DMS79 (cell line): ENCODE measurements at regions not wholly inside any gene's neighbourhood (a gene's known extent, or its start where the extent isn't known, plus 50 kb on each side); places are given as distances from the start of the nearest gene placed in this dataset.
"Not testable (repeated sequence)": the region's sequence is repeated elsewhere in the genome, so short reads cannot be mapped to it uniquely, and the experiment has no call there.

ENCODE experiments used
- DNase-seq: peaks from one replicate; lab custom pipeline; 2025; lab: John Stamatoyannopoulos, UW

DNA sequence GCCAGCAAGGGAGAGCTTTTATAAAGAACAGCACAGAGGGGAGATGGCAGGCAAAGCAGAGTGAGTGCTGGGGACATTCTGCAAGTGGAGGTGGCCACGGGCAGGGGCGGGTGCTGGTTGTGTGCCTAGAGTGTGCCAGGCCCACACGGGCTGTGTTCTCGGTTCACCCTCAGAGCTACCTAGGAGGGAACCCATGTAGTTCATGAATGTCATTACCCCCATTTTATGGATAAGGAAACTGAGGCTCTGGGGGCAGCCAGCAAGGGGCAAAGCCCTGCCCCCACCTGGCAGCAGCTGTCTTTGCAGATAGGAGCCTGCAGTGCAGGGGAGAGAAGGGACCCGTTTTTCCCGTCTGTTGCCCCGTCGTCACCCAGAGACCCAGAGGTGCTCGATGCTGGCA is 85.2 kb upstream of the NCOR2 start:
- DNase-seq: no peak

DNA sequence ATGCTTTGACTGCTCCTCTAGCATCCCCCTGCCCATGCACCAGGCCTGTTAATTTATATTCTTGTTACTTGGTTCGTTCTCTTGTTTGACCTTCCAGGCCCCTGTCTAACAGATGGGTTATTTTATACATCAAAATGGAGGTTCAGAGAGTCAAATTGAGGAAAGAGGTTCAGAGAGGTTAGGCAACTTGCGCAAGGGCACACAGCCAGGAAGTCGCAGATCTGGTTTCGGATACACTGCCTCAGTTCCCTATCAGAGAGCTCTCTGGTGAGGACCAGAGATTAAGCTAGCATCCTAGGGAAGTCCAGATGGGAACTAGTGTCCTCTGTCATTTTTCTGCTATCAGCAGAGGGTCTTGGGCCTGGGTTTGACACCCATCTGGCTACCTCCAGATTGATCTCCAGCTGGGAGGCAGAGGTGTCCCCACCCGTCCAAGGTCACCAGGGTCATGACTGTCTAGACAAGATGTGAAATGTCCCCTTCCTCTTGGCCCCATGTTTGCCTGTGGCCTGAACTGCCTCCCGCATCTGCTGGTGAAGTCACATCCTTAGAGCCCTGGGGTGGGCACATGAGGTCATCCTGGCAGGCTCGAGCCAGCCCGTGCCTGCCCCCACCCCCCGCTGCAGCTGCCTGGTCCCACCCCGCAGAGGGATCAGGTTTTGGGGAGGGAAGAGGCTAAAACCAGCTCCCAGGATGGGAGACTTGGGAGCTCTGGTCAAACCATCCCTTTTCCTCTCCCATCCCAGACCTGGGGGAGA is 84.3 kb upstream of the NCOR2 start:
- no peak for DNase-seq

DNA sequence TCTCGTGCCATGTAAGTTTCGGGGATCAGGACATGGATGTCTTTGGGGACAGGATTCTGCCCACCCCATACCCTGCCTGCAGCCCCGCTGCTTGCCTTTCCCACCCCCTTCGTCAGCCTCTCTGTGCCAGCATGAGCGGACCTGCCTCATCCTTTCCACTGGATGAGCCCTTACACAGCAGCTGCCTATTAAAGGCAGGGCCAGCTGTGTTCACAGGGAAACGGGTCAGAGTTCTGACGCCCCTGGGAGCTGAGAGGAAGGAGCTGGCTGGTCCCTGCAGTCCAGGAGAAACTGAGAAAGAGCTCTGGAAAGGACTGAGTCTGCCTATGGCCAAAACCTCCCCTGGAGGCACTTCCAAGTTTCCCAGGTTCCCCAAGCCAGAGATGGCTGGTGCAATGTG is 83.5 kb upstream of the NCOR2 start:
- DNase-seq: no peak

DNA sequence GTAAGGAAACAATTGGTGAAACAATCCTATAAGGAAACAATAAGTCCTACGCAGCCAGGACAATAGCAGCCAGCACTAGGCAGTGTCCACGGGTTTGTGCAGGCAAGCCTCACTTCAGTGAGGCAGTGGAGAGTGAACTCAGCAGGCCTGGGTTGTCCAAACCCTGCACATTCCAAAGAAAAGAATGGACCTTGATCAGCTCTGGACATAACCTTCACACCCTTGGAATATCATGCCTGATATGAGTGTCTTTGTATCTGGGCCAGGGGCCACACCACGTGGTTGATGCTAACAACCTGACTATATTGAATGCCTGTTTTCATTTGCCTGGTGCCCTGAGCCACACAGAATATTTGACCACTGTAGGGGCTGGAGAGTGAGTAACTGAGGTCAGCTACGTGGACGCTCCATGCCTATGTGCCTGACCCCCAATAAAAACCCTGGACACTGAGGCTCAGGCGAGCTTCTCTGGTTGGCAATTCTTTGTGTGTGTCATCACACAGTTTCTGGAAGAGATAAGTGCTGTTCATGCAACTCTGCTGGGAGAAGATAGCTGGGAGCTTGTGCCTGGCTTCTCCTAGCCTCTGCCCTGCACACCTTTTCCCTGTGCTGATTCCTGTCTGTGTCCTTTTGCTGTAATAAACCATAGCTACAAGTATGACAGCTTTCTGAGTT is 81.4 kb upstream of the NCOR2 start:
- no peak for DNase-seq

DNA sequence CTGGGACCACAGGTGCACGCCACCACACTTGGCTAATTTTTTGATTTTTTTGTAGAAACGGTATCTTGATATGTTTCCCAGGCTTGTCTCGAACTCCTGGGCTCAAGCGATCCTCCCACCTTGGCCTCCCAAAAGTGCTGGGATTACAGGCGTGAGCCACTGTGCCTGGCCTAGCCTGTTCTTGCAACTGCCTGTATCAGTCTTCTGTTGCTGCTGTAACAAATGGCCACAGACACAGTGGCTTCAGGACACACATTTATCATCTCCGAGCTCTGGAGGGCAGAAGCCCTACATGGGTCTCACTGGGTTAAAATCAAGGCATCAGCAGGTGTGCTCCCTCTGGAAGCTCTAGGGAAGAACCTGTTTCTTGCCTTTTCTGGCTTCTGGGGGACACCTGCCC is 79.9 kb upstream of the NCOR2 start:
- no peak for DNase-seq

DNA sequence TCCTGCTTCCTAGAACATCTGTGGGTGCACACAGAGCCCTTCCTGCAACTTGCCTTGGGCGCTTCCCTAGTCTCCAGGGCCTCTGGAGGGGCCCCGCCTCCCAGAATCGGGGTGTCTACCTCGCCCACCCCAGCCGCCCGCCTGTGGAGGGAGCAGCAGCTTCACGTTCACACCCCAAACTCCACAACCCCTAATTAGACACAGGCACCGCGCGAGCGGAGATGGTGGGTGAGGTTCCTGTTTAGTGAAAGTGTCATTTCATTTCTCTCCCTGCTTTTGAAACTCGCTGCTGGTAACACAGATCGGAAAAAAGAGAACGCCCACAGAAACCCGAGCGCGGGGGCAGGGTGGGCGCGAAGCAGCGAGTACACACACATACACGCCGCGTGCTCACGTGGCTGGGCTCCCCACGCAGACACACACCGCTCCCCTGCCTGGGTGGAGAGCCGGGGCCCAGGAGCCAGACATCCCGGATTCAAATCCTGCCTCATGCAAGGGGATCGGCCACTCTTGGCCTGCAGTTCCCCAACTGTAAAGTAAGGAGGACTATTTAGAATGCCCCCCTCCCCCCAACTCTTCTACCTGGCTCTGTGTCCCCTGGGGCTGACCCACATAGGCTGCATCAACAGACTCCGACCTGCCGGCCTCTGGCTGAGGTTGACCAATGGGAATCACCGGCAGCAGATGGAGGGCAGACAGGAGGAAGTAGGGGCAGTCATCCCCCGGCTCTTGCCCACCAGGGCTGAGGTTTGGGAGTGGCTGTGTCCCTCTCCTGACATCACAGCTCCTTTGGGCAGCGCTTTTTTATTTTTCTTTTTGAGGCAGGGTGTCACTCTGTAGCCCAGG is 79.2 kb upstream of the NCOR2 start:
- no peak for DNase-seq

DNA sequence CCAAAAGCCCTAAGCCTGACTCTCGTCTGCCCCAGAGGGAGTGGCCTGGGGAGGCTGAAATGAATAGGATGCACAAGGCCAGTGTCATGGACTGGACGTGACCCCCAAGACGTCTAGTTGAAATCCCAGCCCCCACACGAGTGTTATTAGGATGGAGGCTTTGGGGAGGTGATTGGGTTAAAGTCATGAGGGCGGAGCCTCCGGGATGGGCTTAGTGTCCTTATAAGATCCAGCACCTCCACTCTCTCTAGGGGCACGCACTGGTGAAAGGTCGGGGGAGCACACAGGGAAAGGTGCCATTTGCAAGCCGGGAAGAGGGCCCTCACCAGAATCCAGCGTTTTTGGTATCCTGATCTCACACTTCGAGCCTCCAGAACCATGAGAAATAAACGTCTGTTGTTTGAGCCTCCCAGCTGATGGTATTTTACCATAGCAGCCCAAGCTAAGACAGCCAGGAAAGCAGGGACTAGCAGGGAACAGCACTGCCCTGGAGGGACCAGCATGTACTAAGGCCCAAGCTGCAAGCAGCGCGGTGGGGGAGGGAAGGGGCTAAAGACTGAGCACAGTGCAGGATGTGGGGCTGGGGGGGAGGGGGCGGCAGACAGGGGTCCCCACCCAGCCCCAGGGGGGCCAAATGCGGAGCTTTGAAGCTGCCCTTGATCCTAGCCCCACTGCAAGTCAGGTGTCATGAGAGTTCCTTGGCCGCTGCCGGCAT is 78.3 kb upstream of the NCOR2 start:
- DNase-seq: no peak

DNA sequence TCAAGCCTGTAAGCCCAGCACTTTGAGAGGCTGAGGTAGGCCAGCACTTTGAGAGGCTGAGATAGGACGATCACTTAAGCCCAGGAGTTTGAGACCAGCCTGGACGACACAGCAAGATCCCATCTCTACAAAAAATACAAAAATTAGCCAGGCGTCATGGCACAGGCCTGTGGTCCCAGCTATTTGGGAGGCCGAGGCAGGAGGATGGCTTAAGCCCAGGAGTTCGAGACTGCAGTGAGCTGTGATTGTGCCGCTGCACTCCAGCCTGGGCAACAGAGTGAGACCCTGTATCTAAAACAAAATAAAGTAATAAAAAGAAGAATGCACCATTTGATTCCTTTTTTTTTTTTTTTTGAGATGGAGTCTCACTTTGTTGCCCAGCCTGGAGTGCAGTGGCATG is 76.4 kb upstream of the NCOR2 start:
- not testable (repeated sequence) for DNase-seq

DNA sequence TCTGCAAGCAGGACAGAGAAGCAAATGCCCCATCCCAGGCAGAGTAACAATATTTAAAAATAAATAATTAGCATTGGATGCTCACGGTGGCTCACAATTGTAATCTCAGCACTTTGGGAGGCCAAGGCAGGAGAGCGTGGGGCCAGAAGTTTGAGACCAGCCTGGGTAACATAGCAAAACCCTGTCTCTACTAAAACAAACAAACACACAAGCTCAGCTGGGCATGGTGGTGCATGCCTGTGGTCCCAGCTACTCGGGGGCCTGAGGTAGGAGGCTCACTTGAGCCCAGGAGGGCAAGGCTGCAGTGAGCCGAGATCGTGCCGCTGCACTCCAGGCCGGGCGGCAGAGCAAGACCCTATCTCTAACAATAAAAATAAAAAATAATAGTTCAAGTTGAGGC is 74.7 kb upstream of the NCOR2 start:
- DNase-seq: no peak

DNA sequence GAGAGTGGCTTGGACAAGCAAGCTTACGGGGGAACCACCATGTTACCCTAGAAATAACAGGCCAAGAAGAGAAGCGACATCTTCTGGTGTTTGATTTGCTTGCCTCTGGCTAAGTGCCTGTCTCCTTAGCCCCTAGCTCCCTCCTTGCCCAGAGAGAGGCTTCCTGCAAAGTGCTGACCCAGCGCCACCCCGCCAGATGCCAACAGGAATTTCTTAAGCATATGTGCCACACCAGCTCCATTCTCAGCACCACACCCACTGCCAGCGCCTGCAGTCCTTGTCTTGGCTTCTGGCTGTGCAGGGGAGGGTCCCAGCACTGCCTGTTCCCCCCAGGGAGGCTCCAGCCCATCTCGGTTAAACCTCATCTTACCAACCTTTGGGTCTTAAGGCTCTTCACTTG is 74.2 kb upstream of the NCOR2 start:
- DNase-seq: no peak

DNA sequence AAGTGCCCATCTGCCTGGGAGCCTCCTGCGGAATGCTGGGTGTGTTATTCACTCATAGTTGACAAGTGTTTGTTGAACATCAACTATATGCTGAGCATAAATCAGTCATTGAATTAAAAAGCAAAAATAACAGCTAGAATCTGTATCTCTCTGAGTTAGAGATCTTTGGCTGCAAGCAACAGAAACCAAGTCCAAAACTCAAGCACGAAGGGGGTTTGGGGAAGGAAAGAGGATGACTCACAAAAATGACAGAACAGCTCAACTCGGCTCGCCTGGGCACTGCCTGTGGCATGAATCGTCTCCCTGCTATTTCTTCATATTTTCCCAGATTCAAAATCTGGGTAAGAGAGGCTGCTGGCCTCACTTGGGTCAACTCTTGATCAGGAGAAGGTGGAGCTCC is 72.6 kb upstream of the NCOR2 start:
- DNase-seq: no peak

DNA sequence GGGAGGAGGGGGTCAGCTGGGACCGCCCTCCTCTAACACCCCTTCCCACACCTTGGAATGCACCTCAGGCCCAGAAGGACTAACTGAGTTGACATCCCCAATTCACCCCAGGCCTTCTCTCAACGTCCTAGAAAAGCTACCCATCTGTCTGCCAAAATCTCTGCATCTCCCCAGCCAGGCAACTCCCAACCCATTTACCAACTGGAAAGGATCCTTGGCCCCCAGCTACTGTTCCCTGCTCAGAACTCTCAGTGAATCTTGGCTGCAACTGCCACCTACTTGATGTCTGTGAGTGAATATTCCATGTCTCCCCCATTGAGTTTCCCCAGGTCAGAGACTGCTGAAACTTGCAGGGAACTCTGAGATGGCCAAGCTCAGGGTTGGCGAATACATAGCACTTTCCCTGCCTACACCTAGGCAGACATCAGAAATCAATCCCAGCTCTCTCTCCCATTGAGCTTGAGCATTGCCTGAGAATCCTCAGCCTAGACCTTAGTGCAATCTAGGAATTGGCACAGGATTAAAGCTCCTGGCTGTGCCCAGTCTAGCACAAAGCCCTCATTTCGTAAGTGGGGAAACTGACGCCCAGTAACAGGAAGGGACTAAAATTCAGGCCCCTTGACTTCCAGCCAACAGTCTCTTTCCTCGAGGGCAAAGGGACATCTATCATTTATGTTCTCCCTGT is 71.9 kb upstream of the NCOR2 start:
- no peak for DNase-seq

DNA sequence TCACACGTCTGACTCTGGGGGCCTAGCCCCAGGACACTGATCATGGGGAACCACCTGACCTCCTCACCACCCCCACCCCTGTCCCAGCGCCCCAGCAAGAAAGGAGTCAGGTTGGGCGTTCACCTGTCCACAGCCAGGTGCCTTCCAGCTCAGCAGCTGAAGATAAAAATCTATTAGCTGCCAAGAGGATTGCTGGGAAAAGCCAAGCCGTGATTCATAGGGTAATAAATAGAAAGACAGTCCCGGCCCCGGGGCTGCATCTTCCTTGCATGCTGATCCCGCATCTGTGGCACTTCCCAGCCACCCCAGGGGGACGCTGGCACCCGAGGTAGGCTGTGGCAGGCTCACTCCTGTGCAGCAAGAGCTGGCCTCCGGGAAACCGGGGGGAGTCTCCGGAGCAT is 70.2 kb upstream of the NCOR2 start:
- DNase-seq: no peak

DNA sequence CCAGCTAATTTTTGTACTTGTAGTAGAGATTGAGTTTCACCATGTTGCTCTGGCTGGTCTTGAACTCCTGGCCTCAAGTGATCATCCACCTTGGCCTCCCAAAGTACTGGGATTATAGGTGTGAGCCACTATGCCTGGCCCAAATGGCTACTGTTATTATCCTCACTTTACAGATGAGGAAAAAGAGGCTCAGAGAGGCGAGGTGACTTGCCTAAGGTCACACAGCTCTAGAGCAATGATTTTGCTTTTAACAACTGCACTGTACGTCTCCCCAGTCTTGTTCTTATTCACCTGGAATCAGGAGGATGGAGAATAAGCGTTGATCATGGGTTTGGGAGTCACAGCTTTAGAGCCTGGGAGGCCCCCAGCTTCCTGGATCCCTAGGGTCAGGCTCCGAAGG is 69.8 kb upstream of the NCOR2 start:
- no peak for DNase-seq

DNA sequence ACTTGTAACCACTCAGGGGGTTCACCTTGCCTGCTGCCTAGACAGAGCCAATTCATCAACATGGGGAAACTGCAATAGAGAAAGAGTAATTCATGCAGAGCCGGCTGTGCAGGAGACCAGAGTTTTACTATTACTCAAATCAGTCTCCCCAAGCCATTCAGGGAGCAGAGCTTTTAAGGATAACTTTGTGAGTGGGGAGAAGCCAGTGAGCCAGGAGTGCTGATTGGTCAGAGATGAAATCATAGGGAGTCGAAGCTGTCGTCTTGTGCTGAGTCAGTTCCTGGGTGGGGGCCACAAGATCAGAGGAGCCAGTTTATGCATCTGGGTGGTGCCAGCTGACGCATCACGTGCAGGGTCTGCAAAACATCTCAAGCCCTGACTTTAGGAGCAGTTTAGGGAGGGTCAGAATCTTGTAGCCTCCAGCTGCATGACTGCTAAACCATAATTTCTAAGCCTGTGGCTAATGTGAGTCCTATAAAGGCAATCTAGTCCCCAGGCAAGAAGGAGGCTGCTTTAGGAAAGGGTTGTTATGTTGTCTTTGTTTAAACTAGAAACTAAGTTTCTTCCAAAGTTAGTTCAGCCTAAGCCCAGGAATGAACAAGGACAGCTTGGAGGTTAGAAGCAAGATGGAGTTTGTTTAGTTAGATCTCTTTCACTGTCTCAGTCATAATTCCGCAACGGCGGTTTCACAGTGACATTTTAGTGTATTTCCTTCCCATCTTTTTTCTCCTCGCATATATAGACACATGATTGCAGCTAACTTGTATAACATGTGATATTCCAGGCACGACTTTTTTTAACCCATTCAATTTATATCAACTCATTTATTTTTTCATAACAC is 68.9 kb upstream of the NCOR2 start:
- DNase-seq: no peak

DNA sequence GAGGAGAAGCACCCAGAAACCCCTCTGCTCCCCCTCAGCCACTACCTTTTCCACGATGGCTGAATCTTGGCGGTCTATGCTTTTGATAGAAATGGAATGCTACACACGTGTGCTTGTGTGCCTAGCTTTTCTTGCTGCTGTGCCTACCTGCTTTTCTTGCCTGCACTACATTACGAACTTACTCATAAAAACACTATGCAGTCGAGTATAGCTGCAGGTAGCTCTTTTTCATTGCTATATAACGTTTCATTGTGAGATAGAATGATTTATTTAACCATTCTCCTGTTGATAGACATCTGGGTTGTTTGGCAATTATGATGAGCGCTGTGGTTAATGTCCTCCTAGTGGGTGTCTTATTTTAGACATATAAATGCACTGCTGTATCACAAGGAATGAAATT is 67.9 kb upstream of the NCOR2 start:
- no peak for DNase-seq

DNA sequence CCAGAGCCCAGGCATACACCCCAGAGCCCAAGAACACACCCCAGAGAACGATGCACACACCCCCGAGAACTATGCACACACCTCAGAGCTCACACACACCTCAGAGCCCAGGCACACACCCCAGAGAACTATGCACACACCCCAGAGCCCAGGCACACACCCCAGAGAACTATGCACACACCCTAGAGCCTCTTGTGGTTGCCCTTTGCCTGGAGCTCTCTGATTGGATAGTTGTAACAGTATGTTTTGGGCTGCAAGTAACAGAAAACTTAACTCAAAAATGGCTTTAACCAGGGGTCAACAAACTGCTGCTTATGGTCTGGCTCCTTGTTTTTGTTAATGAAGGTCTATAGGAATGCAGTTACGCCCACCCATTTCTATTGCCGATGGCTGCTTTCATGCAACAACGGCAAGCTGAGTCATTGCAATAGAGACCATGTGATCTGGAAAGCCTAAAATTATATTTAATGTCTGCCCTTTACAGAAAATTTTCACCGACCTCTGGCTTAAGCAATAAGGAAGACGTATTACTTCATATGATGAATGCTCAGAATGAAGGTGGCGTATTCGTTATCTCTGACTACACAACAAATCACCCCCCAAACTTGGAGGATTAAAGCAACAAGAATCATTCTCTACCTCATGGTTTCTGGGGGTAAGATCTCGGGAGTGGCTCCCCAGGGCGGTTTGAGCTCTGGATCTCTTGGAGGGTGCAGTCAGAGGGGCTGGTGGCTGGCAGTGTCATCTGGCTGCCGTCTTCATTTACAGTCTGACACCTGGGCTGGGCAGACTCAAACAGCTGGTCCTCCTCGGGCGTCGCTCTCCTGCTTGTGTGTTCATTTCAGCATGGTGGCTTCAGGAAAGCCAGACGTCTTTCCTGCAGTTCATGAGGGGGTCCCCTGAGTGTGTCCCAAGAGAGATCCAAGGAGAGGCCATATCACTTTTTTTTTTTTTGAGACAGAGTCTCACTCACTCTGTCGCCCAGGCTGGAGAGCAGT is 66.3 kb upstream of the NCOR2 start:
- DNase-seq: no peak

DNA sequence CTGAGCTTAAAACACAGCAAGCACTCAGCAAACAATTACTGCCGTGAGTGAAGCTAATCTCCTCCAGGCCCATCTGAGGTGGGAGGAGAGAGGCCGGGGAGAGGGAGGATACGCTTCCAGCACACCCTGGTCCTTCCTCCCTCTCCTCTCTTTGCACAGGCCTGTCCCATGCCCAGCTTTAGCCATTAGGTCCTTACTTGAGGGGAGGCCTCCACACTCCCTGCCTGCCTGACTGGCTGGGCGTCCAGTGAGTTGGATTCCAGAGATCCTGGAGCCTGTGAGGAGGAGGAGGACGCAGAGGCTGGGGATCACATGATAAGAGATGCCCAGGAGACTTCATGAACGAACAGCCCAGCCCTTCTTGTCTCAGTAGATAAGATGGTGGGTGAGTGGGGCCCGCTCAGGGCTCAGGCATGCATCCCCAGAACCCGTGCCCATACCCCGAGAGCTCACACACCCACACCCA is 65.1 kb upstream of the NCOR2 start:
- no peak for DNase-seq

DNA sequence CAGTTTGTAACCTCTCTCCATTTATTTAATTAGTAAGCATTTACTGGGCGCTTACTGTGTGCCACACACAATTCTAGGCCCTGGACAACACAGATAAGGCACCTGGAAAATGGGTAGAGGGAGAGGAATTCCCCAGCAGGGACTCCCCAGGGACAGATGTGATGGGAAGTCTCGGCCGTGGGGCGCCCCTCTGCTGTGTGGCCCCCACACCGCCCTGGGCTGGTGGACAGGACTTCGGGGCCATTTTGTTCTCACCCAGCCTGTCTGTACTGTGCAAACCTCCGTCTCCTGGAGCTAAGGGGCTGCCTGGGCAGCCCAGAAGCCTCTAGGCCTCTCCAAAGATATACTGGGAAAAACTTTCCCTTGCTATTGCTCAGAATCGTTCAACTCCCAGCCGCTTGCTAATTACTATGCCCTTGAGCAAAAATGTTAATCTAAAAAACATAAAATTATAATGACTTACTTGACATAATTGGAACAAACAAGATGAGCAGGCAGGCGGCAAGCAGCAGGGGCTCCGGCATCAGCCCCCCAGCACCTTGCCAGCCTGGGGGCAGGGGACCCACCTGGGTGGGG is 64.4 kb upstream of the NCOR2 start:
- DNase-seq: no peak
